Urinary bladder (tissue), 3 donors: ENCODE measurements at regions not wholly inside any gene's neighbourhood (a gene's known extent, or its start where the extent isn't known, plus 50 kb on each side); places are given as distances from the start of the nearest gene placed in this dataset.

Source experiments
- DNase-seq: peaks from one replicate; pipeline ENCODE4 v3.0.0-alpha.2; 2015; ENCODE audit errors: extremely low spot score
- H3K27ac ChIP-seq: one replicate; pipeline ENCODE4 v1.5.1; 2013; ENCODE audit warnings: low read depth, mild to moderate bottlenecking, moderate library complexity
- H3K36me3 ChIP-seq: one replicate; pipeline ENCODE4 v1.6.1; 2013; ENCODE audit warnings: mild to moderate bottlenecking, moderate library complexity; ENCODE audit not compliant: insufficient read depth
- H3K4me1 ChIP-seq: one replicate; pipeline ENCODE4 v1.6.1; 2013; ENCODE audit warnings: mild to moderate bottlenecking, moderate library complexity; ENCODE audit not compliant: insufficient read depth
- H3K4me3 ChIP-seq: one replicate; pipeline ENCODE4 v1.5.1; 2013; ENCODE audit warnings: low read depth, low read length
- WGBS: extraction: QIAGEN DNeasy Blood & Tissue Kit; methylation state at CpG from one replicate; pipeline ENCODE4 v1.1.7; 2013; 5-methylcytosine and 5-hydroxymethylcytosine counted together
- donor health status: healthy with polysubstance abuse.
- donor health status: healthy.

- no peaks in the 10 kb centered on the region for H3K36me3 ChIP-seq
- H3K4me1 ChIP-seq: no peaks in the 10 kb centered on the region
- H3K27ac ChIP-seq: no peak overlapping the region
- no peak for DNase-seq
- no peak overlapping the region for H3K4me3 ChIP-seq
These were observed 713.9 kb downstream of the ETS1 start for GRCh38 chr11:127873478-127873877.

- Histone ChIP-seq H3K4me3 (no peak overlapping the region), H3K4me1 (no peaks in the 10 kb centered on the region), H3K27ac (no peak overlapping the region), H3K36me3 (no peaks in the 10 kb centered on the region)
- WGBS: 85% methylated on average over 1 of the region's 1 CpG
- no peak for DNase-seq
These were observed 721.2 kb downstream of the ETS1 start for GRCh38 chr11:127866109-127866508.

GRCh38 chr11:127864861-127865260, 722.5 kb downstream of the ETS1 start:
- H3K27ac ChIP-seq: no peak overlapping the region
- no peaks in the 10 kb centered on the region for H3K4me1 ChIP-seq
- no peaks in the 10 kb centered on the region for H3K36me3 ChIP-seq
- no peak overlapping the region for H3K4me3 ChIP-seq
- 90% methylated on average over 2 of the region's 2 CpGs for WGBS
- DNase-seq: no peak

- no peak overlapping the region for H3K4me3 ChIP-seq
- no peaks in the 10 kb centered on the region for H3K4me1 ChIP-seq
- DNase-seq: no peak
- no peaks in the 10 kb centered on the region for H3K36me3 ChIP-seq
- 56% methylated on average over 2 of the region's 2 CpGs for WGBS
- no peak overlapping the region for H3K27ac ChIP-seq
These were observed 725.0 kb downstream of the ETS1 start for GRCh38 chr11:127862406-127862805.

- H3K36me3 ChIP-seq: no peaks in the 10 kb centered on the region
- 63% methylated on average over 6 of the region's 6 CpGs for WGBS
- no peaks in the 10 kb centered on the region for H3K4me1 ChIP-seq
- no peak overlapping the region for H3K27ac ChIP-seq
- H3K4me3 ChIP-seq: no peak overlapping the region
- DNase-seq: no peak
These were observed 727.4 kb downstream of the ETS1 start for GRCh38 chr11:127859941-127860354.

- no peak overlapping the region for H3K27ac ChIP-seq
- DNase-seq: no peak
- H3K36me3 ChIP-seq: no peaks in the 10 kb centered on the region
- no peak overlapping the region for H3K4me3 ChIP-seq
- H3K4me1 ChIP-seq: no peaks in the 10 kb centered on the region
- 63% methylated on average over 4 of the region's 4 CpGs for WGBS
These were observed 742.5 kb downstream of the ETS1 start for GRCh38 chr11:127844876-127845275.

- H3K4me3 ChIP-seq: no peak overlapping the region
- no peak for DNase-seq
- 38% methylated on average over 12 of the region's 12 CpGs for WGBS
- no peak overlapping the region for H3K27ac ChIP-seq
- no peaks in the 10 kb centered on the region for H3K36me3 ChIP-seq
- H3K4me1 ChIP-seq: no peaks in the 10 kb centered on the region
These were observed 743.6 kb downstream of the ETS1 start for GRCh38 chr11:127843483-127844396.

GRCh38 chr11:127825183-127825582, 762.2 kb downstream of the ETS1 start:
- DNase-seq: no peak
- no peaks in the 10 kb centered on the region for H3K36me3 ChIP-seq
- 73% methylated on average over 4 of the region's 4 CpGs for WGBS
- H3K27ac ChIP-seq: no peak overlapping the region
- no peaks in the 10 kb centered on the region for H3K4me1 ChIP-seq
- H3K4me3 ChIP-seq: no peak overlapping the region

- Histone ChIP-seq H3K27ac (no peak overlapping the region), H3K36me3 (no peaks in the 10 kb centered on the region), H3K4me1 (no peaks in the 10 kb centered on the region), H3K4me3 (no peak overlapping the region)
- no peak for DNase-seq
- 95% methylated on average over 3 of the region's 3 CpGs for WGBS
These were observed 768.7 kb downstream of the ETS1 start for GRCh38 chr11:127818625-127819024.

- no peak for DNase-seq
- no peaks in the 10 kb centered on the region for H3K4me1 ChIP-seq
- H3K4me3 ChIP-seq: no peak overlapping the region
- H3K27ac ChIP-seq: no peak overlapping the region
- H3K36me3 ChIP-seq: no peaks in the 10 kb centered on the region
- 87% methylated on average over 2 of the region's 2 CpGs for WGBS
These were observed 770.4 kb downstream of the ETS1 start for GRCh38 chr11:127816962-127817361.

GRCh38 chr11:127815331-127815730, 772.0 kb downstream of the ETS1 start:
- DNase-seq: no peak
- no peak overlapping the region for H3K4me3 ChIP-seq
- no peaks in the 10 kb centered on the region for H3K36me3 ChIP-seq

GRCh38 chr11:127806501-127806900, 780.9 kb downstream of the ETS1 start:
- DNase-seq: no peak
- H3K4me3 ChIP-seq: no peak overlapping the region
- no peaks in the 10 kb centered on the region for H3K36me3 ChIP-seq
- 68% methylated on average over 1 of the region's 1 CpG for WGBS
- H3K27ac ChIP-seq: no peak overlapping the region
- no peaks in the 10 kb centered on the region for H3K4me1 ChIP-seq

More at GRCh38 chr11:127815331-127815730, 772.0 kb downstream of the ETS1 start:
- H3K27ac ChIP-seq: no peak overlapping the region
- no peaks in the 10 kb centered on the region for H3K4me1 ChIP-seq

- no peaks in the 10 kb centered on the region for H3K4me1 ChIP-seq
- H3K4me3 ChIP-seq: no peak overlapping the region
- WGBS: 68% methylated on average over 1 of the region's 1 CpG
- no peak overlapping the region for H3K27ac ChIP-seq
- no peaks in the 10 kb centered on the region for H3K36me3 ChIP-seq
- no peak for DNase-seq
These were observed 781.6 kb downstream of the ETS1 start for GRCh38 chr11:127805771-127806170.

GRCh38 chr11:127804747-127805400, 782.5 kb downstream of the ETS1 start:
- WGBS: 23% methylated on average over 2 of the region's 2 CpGs
- Histone ChIP-seq H3K27ac (no peak overlapping the region), H3K36me3 (no peaks in the 10 kb centered on the region), H3K4me1 (no peaks in the 10 kb centered on the region), H3K4me3 (no peak overlapping the region)
- no peak for DNase-seq
